Spleen (tissue), 11 donors: ENCODE measurements at regions not wholly inside any gene's neighbourhood (a gene's known extent, or its start where the extent isn't known, plus 50 kb on each side); places are given as distances from the start of the nearest gene placed in this dataset.

Experiments used
- DNase-seq: peaks from one replicate; pipeline ENCODE4 v3.0.0-alpha.2; 2020
- H3K27ac ChIP-seq, 8 donors: fragments of 200-600 bp; sonication (generic) in 7 of 8; 1 replicate in 4 of 8; 2 replicates in 4 of 8; pipeline versions ENCODE4 v1.5.0 to v1.8.0; 2016 to 2021; ENCODE audit warnings: inconsistent platforms in 4 of 8, mild to moderate bottlenecking in 4 of 8, moderate library complexity in 1 of 8
- H3K27me3 ChIP-seq, 7 donors: fragments of 200-600 bp; sonication (generic) in 6 of 7; replicated peaks in 1 of 7; 1 replicate in 4 of 7; 2 replicates in 3 of 7; pipeline versions ENCODE4 v1.5.0 to v1.8.0; 2016 to 2021; ENCODE audit warnings: inconsistent platforms in 3 of 7, mild to moderate bottlenecking in 1 of 7
- H3K36me3 ChIP-seq, 6 donors: fragments of 200-600 bp; sonication (generic) in 5 of 6; 1 replicate in 4 of 6; 2 replicates in 2 of 6; pipeline versions ENCODE4 v1.5.0 to v1.8.0; 2016 to 2021; ENCODE audit warnings: inconsistent platforms in 2 of 6
- H3K4me1 ChIP-seq, 6 donors: fragments of 200-600 bp; sonication (generic) in 5 of 6; 1 replicate in 3 of 6; 2 replicates in 3 of 6; pipeline versions ENCODE4 v1.5.0 to v1.8.0; 2016 to 2021; ENCODE audit warnings: inconsistent platforms in 3 of 6
- H3K4me3 ChIP-seq, 8 donors: fragments of 200-600 bp; sonication (generic) in 7 of 8; 1 replicate in 4 of 8; 2 replicates in 4 of 8; pipeline versions ENCODE4 v1.5.0 to v1.8.0; 2016 to 2021; ENCODE audit warnings: inconsistent platforms in 4 of 8, mild to moderate bottlenecking in 4 of 8, moderate library complexity in 2 of 8
- H3K9me3 ChIP-seq, 8 donors: fragments of 200-600 bp; sonication (generic) in 7 of 8; 1 replicate in 4 of 8; 2 replicates in 4 of 8; pipeline versions ENCODE4 v1.5.0 to v1.8.0; 2016 to 2021; ENCODE audit warnings: inconsistent platforms in 4 of 8
- POLR2A ChIP-seq, 3 donors: fragments of 450-650 bp; IDR thresholded peaks; one replicate each; pipeline ENCODE4 v1.5.1; 2017; ENCODE audit warnings: antibody characterized with exemption in 3 of 3, mild to moderate bottlenecking in 1 of 3
- POLR2AphosphoS5 ChIP-seq, 3 donors: sonication (generic); formaldehyde crosslinking; IDR thresholded peaks; one replicate each; pipeline ENCODE4 v1.5.1; 2017; ENCODE audit warnings: antibody characterized with exemption in 3 of 3
- WGBS, 5 donors: extraction: QIAGEN DNeasy Blood & Tissue Kit in 3 of 5; methylation state at CpG; one replicate each; pipeline versions ENCODE4 v1.1.5 to v1.1.7; 2013 to 2018; 5-methylcytosine and 5-hydroxymethylcytosine counted together
- intact Hi-C: fragments of 100-400 bp; cut with DNase I; formaldehyde crosslinking; loops from one replicate; pipeline ENCODE4 v1.15.0; 2023; ENCODE audit warnings: low total_unique reads
- TF ChIP-seq, protein P1 (sequence below), 11 experiments: fragments of 200-600 bp in 7 of 11; fragments of 450-650 bp in 4 of 11; sonication (generic) in 4 of 11; IDR thresholded peaks in 8 of 11; conservative IDR thresholded peaks in 3 of 11; 1 replicate in 7 of 11; 2 replicates in 4 of 11; pipeline versions ENCODE4 v1.4.0 to v1.8.0; 2016 to 2021; ENCODE audit warnings: antibody characterized with exemption in 11 of 11, inconsistent platforms in 4 of 11, mild to moderate bottlenecking in 1 of 11
- donor health status: healthy with polysubstance abuse.
- donor health status: DM: no; HTN: no; CAD: no; lungs with moderate emphysema.
- donor health status: DM: no; HTN: no; CAD: no.
- donor health status: Bipolar disorder and iron deficiency.
- donor health status: healthy.
- donor health status: DM: no; HTN: no; CAD: no.
- donor health status: DM: yes; HTN: yes; CAD: no.

DNA sequence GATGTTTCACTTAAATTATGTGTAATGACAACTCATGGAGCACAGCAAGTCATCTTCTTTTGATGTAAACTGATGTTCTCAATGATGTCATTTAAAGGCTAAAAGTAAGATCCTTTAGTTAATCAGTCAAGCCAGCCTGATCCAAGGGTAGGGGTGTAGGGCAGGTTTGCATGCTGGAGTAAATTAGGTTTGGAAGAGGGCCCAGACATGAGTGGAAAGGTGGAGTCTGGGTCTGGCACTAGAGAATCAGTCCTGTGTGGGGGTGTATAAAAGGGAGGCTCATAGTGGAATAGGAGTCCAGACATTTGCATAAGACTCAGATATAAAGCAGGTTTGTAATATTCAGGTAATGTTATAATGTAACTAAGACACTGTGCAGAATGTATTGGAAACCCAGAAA lies 88.8 kb upstream of the NYAP2 start:
- Histone ChIP-seq H3K27ac (no peak overlapping the region), H3K36me3 (no peaks in the 10 kb centered on the region), H3K4me3 (no peak overlapping the region), H3K9me3 (no peaks in the 10 kb centered on the region), H3K27me3 (no peaks in the 10 kb centered on the region), H3K4me1 (no peaks in the 10 kb centered on the region)
- intact Hi-C loops = no loop called here
- DNase-seq = no peak
- TF ChIP-seq POLR2AphosphoS5 (IDR thresholded peaks at IDR 0.05) (no peak), POLR2A (IDR thresholded peaks at IDR 0.05) (no peak)
- TF ChIP-seq, protein P1, sequence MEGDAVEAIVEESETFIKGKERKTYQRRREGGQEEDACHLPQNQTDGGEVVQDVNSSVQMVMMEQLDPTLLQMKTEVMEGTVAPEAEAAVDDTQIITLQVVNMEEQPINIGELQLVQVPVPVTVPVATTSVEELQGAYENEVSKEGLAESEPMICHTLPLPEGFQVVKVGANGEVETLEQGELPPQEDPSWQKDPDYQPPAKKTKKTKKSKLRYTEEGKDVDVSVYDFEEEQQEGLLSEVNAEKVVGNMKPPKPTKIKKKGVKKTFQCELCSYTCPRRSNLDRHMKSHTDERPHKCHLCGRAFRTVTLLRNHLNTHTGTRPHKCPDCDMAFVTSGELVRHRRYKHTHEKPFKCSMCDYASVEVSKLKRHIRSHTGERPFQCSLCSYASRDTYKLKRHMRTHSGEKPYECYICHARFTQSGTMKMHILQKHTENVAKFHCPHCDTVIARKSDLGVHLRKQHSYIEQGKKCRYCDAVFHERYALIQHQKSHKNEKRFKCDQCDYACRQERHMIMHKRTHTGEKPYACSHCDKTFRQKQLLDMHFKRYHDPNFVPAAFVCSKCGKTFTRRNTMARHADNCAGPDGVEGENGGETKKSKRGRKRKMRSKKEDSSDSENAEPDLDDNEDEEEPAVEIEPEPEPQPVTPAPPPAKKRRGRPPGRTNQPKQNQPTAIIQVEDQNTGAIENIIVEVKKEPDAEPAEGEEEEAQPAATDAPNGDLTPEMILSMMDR (IDR thresholded peaks at IDR 0.05 in 8 of 11, conservative IDR thresholded peaks at IDR 0.05 in 3 of 11) = no peak

DNA sequence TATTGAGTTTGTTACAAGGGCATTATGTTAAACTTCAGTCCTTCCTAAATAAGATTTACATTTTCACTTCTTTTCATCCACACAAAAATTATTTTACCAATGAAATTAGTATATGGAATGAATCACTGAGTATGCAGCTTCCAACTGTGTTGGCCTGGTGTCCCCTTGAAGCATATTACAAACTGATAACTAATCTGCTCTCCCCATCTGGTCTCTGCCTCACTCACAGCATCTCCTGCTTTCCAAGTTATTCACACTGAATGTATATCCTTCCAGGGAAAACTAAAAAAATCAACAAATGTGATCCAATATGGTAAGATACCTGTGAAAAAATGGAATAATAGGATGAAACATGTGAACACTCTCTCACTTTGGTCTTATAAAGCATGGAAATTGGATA lies 90.0 kb upstream of the NYAP2 start:
- H3K4me3 ChIP-seq = no peak overlapping the region
- no peak for DNase-seq
- H3K36me3 ChIP-seq = no peaks in the 10 kb centered on the region
- H3K27ac ChIP-seq = no peak overlapping the region
- intact Hi-C loops = no loop called here
- no peaks in the 10 kb centered on the region for H3K4me1 ChIP-seq
- no peaks in the 10 kb centered on the region for H3K9me3 ChIP-seq
- no peaks in the 10 kb centered on the region for H3K27me3 ChIP-seq
- no peak for TF ChIP-seq POLR2AphosphoS5 (IDR thresholded peaks at IDR 0.05)
- no peak for TF ChIP-seq POLR2A (IDR thresholded peaks at IDR 0.05)
- TF ChIP-seq, protein P1 (IDR thresholded peaks at IDR 0.05 in 8 of 11, conservative IDR thresholded peaks at IDR 0.05 in 3 of 11) = no peak

DNA sequence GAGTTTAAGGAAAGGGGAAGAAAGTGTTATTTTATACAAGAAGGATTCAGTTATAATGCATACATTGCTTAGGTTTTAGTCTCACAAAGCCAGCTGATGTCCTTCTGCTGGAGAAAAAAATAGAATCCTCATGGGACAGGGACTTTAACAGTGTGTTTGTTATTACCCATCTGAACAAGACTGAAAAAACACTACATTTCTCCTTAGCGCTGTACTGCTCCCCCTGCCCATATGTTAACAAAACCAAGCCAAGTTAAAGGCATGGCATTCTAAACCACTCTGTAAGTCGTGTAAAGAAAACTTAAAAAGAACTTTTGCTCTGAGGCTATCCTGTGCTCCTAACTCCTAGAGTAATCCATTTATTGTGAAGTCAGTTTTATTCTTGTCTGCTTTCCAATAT lies 102.6 kb upstream of the NYAP2 start:
- no peak overlapping the region for H3K4me3 ChIP-seq
- H3K4me1 ChIP-seq = no peaks in the 10 kb centered on the region
- TF ChIP-seq POLR2A (IDR thresholded peaks at IDR 0.05) = no peak
- TF ChIP-seq, protein P1 (IDR thresholded peaks at IDR 0.05 in 8 of 11, conservative IDR thresholded peaks at IDR 0.05 in 3 of 11) = no peak
- intact Hi-C loops = no loop called here
- no peak for DNase-seq
- no peak overlapping the region for H3K27ac ChIP-seq
- H3K9me3 ChIP-seq = peaks cover 0 to 19% (median 13%) of the 10 kb centered on the region in 8 donors
- 54 to 81% (median 66%) methylated on average over 2 of the region's 2 CpGs for WGBS, 5 donors
- no peaks in the 10 kb centered on the region for H3K27me3 ChIP-seq
- H3K36me3 ChIP-seq = no peaks in the 10 kb centered on the region

DNA sequence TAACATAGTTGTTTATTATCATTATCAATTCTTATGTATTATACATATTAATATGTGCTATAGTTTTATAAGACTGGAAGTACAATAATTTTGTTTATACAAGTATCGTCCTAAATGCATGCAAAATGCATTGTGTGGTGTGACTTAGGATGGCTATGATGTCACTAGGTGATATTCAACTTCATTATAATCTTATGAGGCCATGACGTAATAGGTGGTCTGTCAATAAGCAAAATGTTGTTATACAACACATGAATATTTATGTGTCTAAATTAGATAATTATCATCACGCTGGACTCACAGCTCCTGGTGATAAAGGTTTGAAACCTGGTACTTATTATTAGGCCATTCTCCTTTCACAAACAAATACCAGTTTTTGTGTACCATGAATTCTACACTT lies 104.4 kb upstream of the NYAP2 start:
- TF ChIP-seq POLR2AphosphoS5 (IDR thresholded peaks at IDR 0.05) = no peak
- TF ChIP-seq, protein P1 (IDR thresholded peaks at IDR 0.05 in 8 of 11, conservative IDR thresholded peaks at IDR 0.05 in 3 of 11) = no peak
- TF ChIP-seq POLR2A (IDR thresholded peaks at IDR 0.05) = no peak
- Histone ChIP-seq H3K4me1 (no peaks in the 10 kb centered on the region), H3K4me3 (no peak overlapping the region), H3K27ac (no peak overlapping the region), H3K27me3 (no peaks in the 10 kb centered on the region), H3K36me3 (no peaks in the 10 kb centered on the region), H3K9me3 (peaks cover 0 to 10% (median under 1%) of the 10 kb centered on the region in 8 donors)
- no peak for DNase-seq
- intact Hi-C loops = no loop called here
- 73 to 84% (median 82%) methylated on average over 3 of the region's 3 CpGs for WGBS, 5 donors
